ENCODE measurements at regions not wholly inside any gene's neighbourhood (a gene's known extent, or its start where the extent isn't known, plus 50 kb on each side); places are given as distances from the start of the nearest gene placed in this dataset.

DNA sequence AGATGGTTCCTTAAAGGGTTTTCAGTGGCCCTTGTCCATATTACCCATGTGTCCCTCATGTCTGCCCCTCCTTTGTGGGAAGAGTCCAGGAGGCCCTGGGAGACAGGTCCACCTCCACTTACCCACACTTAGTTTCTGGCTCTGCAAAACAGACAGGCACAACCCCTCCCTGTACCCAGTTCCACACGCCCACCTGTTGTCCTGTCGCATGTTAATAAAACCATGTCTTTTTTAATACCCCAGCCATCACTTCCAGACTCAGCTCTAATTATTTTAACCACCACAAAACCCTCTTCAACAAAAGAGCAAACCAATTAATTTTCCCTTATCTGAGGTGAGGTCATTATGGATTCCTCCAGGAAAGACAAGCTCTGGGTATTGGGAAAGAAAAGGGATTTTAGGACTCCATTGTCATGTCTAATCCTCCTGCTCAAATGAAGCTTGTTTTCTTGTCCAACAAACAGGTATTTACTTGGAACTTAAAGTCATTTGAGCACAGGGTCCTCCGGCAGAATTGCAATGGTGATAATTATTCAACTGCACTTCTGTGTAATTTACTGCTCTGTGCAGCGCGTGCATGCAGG, 68.9 kb downstream of the CCDC185 start:
- H3K27ac ChIP-seq, result no peak overlapping the region
- DNase-seq (ENCODE audit: low spot score), result no peak
- ChIA-PET CTCF (interaction anchor here (0.6 to 1.0 kb wide), 2 partner anchors 33 to 50 kb away, joined by 3 to 5 read pairs; no protein-coding TSS in a partner anchor), POLR2A (ENCODE audit: low non-redundant PET) (no interaction called here)
- TF ChIP-seq, protein P1, sequence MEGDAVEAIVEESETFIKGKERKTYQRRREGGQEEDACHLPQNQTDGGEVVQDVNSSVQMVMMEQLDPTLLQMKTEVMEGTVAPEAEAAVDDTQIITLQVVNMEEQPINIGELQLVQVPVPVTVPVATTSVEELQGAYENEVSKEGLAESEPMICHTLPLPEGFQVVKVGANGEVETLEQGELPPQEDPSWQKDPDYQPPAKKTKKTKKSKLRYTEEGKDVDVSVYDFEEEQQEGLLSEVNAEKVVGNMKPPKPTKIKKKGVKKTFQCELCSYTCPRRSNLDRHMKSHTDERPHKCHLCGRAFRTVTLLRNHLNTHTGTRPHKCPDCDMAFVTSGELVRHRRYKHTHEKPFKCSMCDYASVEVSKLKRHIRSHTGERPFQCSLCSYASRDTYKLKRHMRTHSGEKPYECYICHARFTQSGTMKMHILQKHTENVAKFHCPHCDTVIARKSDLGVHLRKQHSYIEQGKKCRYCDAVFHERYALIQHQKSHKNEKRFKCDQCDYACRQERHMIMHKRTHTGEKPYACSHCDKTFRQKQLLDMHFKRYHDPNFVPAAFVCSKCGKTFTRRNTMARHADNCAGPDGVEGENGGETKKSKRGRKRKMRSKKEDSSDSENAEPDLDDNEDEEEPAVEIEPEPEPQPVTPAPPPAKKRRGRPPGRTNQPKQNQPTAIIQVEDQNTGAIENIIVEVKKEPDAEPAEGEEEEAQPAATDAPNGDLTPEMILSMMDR (conservative IDR thresholded peaks at IDR 0.05; ENCODE audit: low read depth), result no peak

GRCh38 chr1:223462866-223463404, 69.7 kb downstream of the CCDC185 start:
- H3K27ac ChIP-seq, result no peak overlapping the region
- ChIA-PET CTCF (interaction anchor here (0.6 to 1.0 kb wide), 3 partner anchors 34 to 329 kb away, joined by 3 to 5 read pairs (median 3); no protein-coding TSS in a partner anchor), POLR2A (ENCODE audit: low non-redundant PET) (no interaction called here)
- TF ChIP-seq, protein P1 (conservative IDR thresholded peaks at IDR 0.05; ENCODE audit: low read depth), result no peak
- DNase-seq (ENCODE audit: low spot score), result no peak

GRCh38 chr1:223466151-223466550, 72.9 kb downstream of the CCDC185 start:
- CTCF ChIA-PET, result no interaction called here
- DNase-seq (ENCODE audit: low spot score), result no peak
- TF ChIP-seq, protein P1 (conservative IDR thresholded peaks at IDR 0.05; ENCODE audit: low read depth), result no peak
- POLR2A ChIA-PET (ENCODE audit: low non-redundant PET), result no interaction called here
- no peak overlapping the region for H3K27ac ChIP-seq

DNA sequence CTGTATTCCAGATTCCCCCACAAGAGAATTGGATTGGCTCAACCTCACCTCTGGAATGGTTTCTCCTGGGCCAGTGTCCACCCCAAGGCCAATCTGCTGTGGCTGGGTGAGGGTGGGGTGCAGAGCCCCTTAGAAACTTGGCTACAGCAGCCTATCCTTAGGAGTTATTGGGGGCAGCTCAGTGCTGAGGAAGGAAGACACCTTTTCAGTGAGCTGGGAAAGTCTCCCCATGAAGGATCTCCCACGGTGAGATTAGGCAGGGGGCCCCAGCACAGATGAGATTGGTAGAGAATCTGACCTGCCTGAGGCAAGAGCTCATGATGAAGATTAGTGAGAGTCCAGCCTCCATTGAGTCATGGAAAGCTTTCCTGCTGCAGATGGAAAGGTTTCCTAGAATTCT, 78.4 kb downstream of the CCDC185 start:
- ChIA-PET POLR2A (ENCODE audit: low non-redundant PET) (no interaction called here), CTCF (no interaction called here)
- H3K27ac ChIP-seq, result no peak overlapping the region
- no peak for DNase-seq (ENCODE audit: low spot score)
- TF ChIP-seq, protein P1 (conservative IDR thresholded peaks at IDR 0.05; ENCODE audit: low read depth), result no peak

GRCh38 chr1:223472057-223472456, 78.8 kb downstream of the CCDC185 start:
- H3K27ac ChIP-seq, result no peak overlapping the region
- no peak for DNase-seq (ENCODE audit: low spot score)
- TF ChIP-seq, protein P1 (conservative IDR thresholded peaks at IDR 0.05; ENCODE audit: low read depth), result no peak
- ChIA-PET CTCF (no interaction called here), POLR2A (ENCODE audit: low non-redundant PET) (no interaction called here)

DNA sequence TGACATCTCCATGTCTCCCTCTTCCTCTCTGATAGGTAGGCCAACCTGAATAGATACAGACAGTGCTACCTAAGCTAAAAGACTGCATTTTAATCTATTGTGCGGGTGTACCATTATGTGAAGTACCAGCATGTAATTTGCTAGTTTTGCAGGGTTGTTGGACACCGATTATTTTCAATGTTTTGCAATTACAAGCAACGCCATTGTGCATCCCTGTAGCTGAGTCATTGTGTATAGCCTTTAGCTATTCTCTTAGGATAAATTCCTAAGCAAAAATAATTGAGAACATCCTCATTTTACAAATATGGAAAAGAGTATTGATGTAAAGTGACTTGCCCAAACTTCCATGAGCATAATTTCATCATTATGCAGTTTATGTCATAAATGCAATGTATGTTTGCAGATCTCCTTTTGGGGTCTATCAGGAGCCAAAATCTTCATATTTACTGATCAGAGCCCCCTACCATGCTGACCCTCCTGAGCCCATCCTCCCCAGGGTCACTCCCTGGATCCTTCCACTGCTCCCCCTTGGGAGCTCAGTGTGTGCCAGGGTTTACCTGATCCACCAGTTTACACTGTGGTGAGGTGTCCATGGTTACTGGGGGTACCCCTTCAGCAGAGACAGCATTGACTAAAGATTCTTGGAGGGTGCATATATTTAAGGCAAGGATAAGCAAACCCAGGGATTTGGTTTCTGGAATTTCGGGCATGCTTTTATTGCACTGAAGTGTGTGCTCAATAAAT, 80.6 kb downstream of the CCDC185 start:
- POLR2A ChIA-PET (ENCODE audit: low non-redundant PET), result no interaction called here
- TF ChIP-seq, protein P1 (conservative IDR thresholded peaks at IDR 0.05; ENCODE audit: low read depth), result no peak
- CTCF ChIA-PET, result no interaction called here
- H3K27ac ChIP-seq, result no peak overlapping the region
- DNase-seq (ENCODE audit: low spot score), result no peak

Data from RWPE1 (cell line).